ENCODE measurements at regions not wholly inside any gene's neighbourhood (a gene's known extent, or its start where the extent isn't known, plus 50 kb on each side); places are given as distances from the start of the nearest gene placed in this dataset.

- no peak for DNase-seq
Observed at GRCh38 chr6:119467488-119468081, 118.0 kb upstream of the MAN1A1 start.

DNA sequence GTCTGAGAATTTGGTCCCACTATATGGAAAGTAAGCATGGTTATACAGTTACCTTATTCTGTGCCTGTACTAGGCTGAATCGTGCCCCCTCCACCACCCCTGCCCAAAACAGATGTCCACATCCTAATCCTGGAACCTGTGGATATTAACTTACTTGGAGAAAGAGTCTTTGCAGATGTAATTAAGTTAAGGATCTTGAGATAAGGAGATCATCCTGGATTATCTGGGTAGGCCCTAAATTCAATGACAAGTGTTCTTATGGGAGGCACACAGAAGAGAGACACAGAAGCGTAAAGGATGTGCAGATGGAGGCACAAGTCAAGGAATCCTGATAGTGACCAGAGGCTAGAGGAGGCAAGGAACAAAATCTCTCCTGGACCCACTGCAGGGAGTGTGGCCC, 116.7 kb upstream of the MAN1A1 start:
- no peak for DNase-seq

DNA sequence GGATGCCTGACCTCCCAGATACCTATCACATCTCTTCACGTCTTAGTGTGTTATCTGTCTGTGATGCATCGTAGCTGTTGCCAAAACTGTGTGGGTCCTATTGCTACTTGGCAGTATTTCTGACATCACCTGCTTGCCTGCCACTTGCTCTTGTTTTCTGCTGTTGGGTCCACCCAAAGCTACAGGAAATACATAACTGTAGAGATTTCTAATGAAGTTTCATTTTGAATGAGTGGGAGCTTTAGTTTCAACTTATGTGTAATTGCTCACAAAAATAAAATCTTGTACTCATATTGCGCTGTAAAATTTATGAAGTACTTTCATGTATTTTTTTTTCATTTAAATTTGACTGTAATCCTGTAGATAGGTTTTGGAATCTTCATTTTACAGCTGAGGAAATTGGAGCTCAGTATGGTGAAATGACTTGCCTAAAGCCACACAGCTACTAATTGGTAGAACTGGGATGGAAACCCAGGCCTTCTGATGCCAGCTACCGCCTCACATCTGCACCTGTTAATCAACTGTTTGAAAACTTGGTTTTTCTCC, 113.6 kb upstream of the MAN1A1 start:
- DNase-seq = no peak

DNA sequence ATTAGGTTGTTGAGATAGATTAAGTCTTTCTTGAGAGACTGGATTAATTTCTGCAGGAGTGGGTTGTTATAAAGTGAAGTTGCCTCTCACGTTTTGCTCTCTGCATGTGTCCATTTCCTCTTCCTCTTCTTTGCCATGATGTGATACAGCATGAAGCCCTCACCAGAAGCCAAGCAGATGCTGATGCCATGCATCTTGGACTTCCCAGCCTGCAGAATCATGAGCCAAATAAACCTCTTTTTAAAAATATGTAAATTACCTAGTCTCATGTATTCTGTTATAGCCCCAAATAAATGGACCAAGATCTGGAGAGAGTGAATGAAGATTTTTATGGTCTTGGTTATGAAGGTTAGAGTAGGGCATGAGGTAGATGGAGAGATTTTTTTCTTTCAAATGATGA, 111.6 kb upstream of the MAN1A1 start:
- DNase-seq = no peak

DNA sequence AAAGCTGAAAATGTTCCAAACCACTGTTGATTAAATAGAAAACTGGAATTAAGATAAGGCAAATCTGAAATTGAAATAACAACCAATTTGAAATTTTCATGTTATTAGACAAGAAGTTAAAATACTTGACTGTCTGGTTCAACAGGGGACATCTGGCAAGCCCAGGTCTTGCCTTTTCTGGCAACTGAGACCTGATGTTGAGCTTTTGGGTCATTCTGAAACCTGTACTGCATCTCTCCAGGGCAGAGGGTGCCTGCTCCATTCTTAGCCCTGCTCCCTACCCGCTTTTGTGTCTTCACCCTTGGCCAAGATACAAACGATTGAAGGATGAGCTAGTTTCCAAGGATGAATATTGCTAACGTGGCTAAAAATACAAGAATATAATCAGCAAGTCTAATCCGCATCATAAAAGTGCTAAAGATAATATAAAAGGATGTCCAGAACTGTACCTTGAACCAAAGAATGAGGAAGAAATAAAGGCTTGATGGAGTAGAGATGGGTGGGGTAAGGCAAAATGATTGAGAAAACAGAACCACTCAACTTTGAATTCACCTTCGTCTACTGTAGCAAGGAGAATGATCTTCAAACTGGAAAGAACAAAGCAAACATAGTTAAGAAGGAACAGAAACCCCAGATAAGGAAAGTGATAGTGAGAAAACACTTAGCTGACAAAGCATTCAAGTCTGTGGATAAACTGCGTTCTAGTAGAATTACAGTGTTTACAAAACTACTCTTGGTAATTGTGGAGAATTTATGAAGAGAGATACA, 109.8 kb upstream of the MAN1A1 start:
- DNase-seq = no peak

- DNase-seq = no peak
Observed at GRCh38 chr6:119454714-119455113, 105.2 kb upstream of the MAN1A1 start.

DNA sequence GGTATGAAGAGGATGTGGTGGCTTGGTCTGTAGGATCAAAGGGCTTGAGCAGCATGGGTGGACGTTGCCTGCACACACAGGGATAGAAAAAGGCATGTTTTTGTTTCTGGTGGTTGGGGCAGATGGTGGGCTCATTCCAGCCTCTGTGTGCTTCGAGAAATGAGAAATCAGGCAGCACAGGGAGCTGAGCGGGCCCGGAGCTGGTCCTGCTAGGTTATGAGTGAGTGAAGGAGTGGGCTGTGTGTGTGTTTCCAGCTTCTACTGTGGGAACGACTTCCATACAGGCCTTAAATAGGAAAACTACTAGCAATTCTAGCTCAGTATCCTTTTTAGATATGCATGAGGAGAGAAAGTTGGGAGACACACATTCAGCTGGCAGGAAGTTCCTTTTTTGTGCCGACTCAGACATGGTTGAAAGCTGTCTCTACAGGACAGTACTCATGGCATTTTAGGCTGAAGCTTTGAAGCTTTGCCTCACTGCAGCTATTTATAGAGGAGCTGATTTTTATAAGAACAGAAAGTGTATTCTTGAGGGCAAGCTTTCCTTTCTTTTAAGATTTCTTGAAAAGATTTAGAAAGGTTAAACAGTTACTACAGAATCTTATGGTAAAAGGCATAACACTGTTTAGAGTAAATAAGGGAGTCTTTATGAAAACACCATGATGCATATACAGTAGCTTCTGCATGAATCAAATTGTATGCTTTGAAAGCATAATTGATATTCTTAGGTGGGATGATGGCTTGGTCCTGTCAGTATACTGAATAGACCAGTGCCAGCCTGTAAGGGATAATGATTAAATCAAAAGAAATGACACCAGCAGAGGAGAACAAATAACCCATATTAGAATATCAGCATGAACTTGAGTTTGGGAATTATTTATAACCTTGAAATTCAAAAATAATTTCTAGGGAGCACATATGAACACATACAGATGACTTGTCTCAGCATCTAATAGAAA, 104.0 kb upstream of the MAN1A1 start:
- DNase-seq = no peak

DNA sequence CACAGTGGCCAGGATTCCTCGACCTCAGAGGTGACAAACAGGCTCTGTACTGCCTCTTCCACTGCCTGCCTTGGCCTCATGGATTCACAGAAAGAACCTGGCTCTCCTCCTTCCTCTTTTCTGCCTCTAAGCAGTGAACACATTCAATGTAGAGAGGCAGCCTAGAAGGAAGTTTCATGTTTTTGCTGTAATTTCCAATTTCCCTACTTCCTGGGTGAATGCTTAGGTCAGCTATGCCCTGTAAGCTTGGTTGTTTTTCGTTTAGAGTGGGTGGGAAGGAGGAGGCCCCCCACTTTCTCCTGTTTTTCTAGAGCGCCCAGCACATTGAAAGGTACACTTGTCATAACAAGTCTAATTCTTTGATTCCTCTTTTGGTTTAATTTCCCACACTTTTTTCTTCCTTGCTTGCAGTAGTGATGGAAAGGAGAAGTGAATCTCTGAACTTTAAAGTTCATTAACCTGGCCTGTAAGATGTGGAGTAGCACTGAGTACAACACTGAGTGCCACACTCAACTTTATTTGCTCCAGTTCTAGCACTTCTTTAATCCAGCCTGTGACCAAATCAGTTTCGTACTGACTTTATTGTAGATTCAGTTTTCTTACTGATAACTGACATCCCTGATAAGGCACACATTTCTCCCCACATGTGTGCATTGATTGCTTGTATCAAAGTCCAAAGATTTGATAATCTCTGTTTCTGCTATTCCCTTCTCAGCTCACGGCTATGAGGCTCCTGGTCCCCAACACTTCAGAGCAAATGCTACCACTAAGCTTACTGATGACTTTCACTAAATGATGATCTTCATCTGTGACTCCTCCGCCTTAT, 100.0 kb upstream of the MAN1A1 start:
- DNase-seq = no peak

GRCh38 chr6:119447921-119448320, 98.4 kb upstream of the MAN1A1 start:
- DNase-seq = no peak

DNA sequence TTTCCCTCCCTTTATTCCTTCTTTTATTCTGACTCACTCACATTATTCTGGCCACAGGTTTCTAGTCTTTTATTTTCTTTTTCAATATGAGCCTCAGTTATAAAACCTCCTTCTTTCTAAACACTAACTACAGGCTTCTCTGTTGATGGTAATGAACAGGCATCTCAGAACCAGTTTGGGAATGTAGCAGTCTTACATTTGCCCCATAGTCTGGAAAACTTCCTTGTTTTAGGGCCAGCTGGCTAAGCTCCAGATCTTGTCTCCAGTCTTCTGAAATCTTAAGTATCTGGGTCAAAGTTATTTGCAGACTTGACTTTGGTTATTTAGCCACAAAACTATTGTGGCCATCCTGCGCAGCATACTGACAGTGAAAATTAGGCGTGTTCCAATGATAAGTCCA, 97.0 kb upstream of the MAN1A1 start:
- no peak for DNase-seq

- DNase-seq = no peak
Observed at GRCh38 chr6:119446115-119446554, 96.6 kb upstream of the MAN1A1 start.

GRCh38 chr6:119445666-119446065, 96.1 kb upstream of the MAN1A1 start:
- no peak for DNase-seq

DNA sequence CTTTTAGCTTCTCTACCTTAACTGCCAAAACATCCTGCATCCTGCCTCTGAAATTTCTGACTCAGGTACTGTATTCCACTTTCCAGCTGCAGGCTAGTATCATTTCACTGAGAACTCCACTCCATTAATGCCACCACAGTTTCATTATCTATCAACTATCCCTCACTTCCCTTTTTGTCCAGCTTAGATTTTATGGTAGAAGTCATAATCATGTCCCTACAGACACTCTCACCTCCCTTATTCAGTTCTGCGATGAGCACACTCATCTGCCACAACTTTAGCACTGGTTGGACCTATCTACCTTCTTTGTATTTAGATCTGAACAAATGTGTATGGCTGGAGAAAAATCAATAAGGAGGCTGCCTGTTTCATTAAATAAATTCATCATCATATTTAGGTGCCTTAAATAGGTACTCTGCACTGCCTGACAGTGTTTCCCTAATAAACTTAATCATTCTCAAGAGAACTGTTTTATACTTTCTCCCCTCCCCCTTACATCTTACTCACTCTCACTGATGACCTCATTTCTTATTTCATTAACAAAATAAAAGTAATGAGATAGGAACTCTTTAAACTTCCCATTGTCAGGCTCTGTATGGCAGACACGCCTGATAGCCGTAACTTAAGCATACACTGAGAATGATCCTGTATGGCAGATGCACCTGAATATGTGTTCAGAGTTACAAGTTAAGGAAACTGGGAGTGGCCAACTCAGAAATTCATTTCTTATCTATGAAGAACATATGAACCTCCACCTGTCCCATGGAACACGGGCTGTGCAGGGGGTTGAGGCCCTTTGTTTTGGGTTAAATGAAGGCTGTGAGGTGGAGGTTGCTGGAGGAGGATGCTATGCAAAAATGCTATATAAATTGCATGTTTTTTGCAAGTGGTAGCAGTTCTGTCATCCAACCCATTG, 95.3 kb upstream of the MAN1A1 start:
- no peak for DNase-seq

DNA sequence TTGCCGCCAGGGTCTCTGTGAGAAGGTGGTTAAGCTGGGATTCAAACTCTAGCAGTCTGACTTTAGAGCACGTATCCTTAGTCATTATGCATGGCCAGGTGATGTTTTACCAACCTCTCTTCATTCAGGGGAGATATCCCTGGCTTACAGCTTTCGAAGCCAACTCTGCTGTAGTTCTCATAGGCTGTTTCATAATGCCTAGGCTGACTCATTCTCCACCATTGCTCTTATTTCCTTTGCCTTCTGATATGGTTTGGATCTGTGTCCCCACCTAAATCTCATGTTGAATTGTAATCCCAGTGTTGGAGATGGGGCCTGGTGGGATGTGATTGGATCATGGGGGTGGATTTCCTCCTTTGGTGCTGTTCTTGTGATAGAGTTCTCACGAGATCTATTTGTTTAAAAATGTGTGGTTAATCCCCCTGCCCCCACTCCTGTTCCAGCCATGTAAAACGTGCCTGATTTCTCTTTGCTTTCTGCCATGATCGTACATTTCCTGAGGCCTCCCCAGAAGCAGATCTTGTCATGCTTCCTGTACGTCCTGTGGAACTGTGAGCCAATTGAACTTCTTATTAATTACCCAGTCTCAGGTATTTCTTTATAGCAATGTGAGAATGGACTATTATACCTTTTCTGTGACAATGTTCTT, 94.6 kb upstream of the MAN1A1 start:
- DNase-seq = no peak

- no peak for DNase-seq
Observed at GRCh38 chr6:119442776-119443184, 93.2 kb upstream of the MAN1A1 start.

DNA sequence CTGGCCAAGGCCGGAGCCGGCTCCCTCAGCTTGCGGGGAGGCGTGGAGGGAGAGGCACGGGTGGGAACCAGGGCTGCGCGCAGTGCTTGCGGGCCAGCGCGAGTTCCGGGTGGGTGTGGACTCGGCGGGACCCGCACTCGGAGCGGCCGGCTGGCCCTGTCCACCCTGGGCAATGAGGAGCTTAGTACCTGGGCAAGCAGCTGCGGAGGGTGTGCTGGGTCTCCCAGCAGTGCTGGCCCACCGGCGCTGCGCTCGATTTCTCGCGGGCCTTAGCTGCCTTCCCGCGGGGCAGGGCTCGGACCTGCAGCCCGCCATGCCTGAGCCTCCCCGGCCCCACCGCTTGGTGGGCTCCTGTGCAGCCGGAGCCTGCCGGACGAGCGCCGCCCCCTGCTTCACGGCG, 91.4 kb upstream of the MAN1A1 start:
- no peak for DNase-seq

DNA sequence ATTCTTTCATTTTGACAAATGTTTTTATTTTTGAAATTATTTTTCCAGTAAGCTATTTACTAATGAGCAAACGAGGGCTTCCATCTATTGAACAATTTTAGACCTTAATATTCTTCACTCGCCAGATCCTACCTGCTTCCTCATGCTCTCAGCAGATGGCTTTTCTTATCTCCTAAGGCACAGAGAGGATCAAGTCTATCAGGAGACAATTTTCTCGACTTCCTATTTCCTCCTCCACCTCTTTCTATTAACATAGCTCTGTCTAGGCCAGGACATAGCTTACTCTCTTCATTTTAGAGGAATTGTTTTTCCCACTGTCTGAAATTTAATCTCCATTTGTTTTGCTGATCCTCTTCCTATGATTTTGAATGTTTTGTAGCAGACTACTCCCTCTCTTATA, 87.0 kb upstream of the MAN1A1 start:
- DNase-seq = no peak

GRCh38 chr6:119431799-119432198, 82.2 kb upstream of the MAN1A1 start:
- DNase-seq = no peak

DNA sequence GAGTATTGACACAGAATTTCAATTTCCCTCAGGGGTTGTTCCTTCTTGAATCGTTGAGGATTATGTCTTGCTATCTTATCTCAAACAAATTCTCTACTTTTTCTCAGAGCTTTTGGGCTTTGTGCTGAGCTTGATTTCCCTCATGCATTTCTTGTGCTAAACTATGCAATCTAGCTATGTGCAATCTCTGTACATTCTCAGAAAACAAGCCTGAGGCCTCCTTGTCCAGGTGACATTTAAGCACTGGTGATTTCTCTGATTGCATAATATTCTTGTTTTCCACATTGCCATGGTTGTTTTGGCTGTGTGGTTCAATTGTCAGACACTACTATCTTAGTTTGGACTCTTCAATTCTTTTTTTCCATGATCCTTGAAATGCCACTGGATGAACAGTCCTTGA, 81.2 kb upstream of the MAN1A1 start:
- no peak for DNase-seq

DNA sequence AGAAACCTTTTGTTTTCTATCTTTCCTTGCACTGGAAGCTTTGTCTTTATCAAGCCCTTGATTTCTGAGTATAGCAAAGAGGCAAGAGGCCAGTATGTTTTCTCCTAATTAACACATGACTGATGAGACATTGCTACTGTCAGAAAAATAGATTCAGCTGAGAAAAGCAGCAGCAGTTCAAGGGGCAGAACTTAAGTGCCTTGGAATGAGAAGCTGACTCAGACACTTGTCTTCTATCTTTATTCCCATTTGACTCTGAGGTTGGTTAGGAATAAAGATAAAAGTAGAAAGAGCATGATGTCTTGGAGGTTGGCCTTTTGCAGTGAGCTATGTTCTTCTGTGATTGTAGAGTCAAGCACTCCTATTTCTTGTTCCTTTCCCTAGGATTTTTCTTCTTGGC, 79.1 kb upstream of the MAN1A1 start:
- no peak for DNase-seq

DNA sequence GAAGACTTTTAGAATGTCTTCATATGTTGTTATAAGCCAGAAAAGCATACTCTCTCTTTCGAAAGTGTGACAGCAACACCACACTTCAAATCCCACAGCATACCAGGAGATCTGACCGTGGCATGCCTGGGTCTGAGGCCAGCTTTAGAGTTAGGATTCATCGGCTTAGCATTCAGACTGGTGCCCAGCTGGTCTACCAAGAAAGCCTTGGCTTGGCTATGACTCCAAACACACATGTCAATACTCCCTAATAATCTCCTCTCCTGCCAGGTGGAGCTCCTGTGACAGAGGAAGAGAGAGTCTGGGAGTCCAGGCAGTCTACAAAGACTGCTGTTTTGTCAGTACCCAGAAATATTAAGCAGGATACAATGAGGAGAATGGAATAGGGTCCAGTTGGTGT, 77.1 kb upstream of the MAN1A1 start:
- no peak for DNase-seq

All from NCI-H1930 (cell line).